Keratinocyte (primary cell): ENCODE measurements at regions not wholly inside any gene's neighbourhood (a gene's known extent, or its start where the extent isn't known, plus 50 kb on each side); places are given as distances from the start of the nearest gene placed in this dataset.

Experiments
- EZH2 ChIP-seq: IDR thresholded peaks from one replicate; pipeline ENCODE4 v1.6.1; 2012; ENCODE audit warnings: inconsistent platforms, mild to moderate bottlenecking, low read length, moderate library complexity
- TF ChIP-seq, protein P1 (sequence below), 3 experiments: IDR thresholded peaks in 1 of 3; conservative IDR thresholded peaks in 1 of 3; optimal IDR thresholded peaks in 1 of 3; 2 replicates in 2 of 3; 3 replicates in 1 of 3; pipeline versions ENCODE3 to v1.5.1; 2011; ENCODE audit warnings: low read length in 3 of 3, mild to moderate bottlenecking in 3 of 3, moderate library complexity in 2 of 3, control low read depth in 1 of 3, inconsistent platforms in 1 of 3; ENCODE audit not compliant: insufficient read depth in 2 of 3; ENCODE audit errors: extremely low read depth in 1 of 3

- TF ChIP-seq, protein P1, sequence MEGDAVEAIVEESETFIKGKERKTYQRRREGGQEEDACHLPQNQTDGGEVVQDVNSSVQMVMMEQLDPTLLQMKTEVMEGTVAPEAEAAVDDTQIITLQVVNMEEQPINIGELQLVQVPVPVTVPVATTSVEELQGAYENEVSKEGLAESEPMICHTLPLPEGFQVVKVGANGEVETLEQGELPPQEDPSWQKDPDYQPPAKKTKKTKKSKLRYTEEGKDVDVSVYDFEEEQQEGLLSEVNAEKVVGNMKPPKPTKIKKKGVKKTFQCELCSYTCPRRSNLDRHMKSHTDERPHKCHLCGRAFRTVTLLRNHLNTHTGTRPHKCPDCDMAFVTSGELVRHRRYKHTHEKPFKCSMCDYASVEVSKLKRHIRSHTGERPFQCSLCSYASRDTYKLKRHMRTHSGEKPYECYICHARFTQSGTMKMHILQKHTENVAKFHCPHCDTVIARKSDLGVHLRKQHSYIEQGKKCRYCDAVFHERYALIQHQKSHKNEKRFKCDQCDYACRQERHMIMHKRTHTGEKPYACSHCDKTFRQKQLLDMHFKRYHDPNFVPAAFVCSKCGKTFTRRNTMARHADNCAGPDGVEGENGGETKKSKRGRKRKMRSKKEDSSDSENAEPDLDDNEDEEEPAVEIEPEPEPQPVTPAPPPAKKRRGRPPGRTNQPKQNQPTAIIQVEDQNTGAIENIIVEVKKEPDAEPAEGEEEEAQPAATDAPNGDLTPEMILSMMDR (optimal IDR thresholded peaks at IDR 0.05 in 1 of 3, IDR thresholded peaks at IDR 0.05 in 1 of 3, conservative IDR thresholded peaks at IDR 0.05 in 1 of 3; ENCODE audit: extremely low read depth in 1 of 3, insufficient read depth in 2 of 3, low read length in 3 of 3): no peak
- no peak for TF ChIP-seq EZH2
These were observed 58.8 kb upstream of the LMO4 start for GRCh38 chr1:87269921-87270320.
